Ishikawa (cell line): ENCODE measurements at regions not wholly inside any gene's neighbourhood (a gene's known extent, or its start where the extent isn't known, plus 50 kb on each side); places are given as distances from the start of the nearest gene placed in this dataset.

Experiments
- CEBPB ChIP-seq: IDR thresholded peaks from 2 replicates; pipeline ENCODE4 v1.6.1; 2012
- CREB1 ChIP-seq: IDR thresholded peaks from 2 replicates; pipeline ENCODE4 v1.6.1; 2012; ENCODE audit warnings: low read depth
- EGR1 ChIP-seq: IDR thresholded peaks from 2 replicates; pipeline ENCODE4 v1.6.1; 2012
- EP300 ChIP-seq: IDR thresholded peaks from 2 replicates; pipeline ENCODE4 v1.6.1; 2012; ENCODE audit warnings: borderline replicate concordance
- FOXM1 ChIP-seq: IDR thresholded peaks from 2 replicates; pipeline ENCODE4 v1.6.1; 2012; ENCODE audit warnings: low read depth, borderline replicate concordance
- NFIC ChIP-seq: IDR thresholded peaks from 2 replicates; pipeline ENCODE4 v1.6.1; 2012
- RAD21 ChIP-seq: IDR thresholded peaks from 2 replicates; pipeline ENCODE4 v1.6.1; 2012; ENCODE audit warnings: low read depth
- TAF1 ChIP-seq: IDR thresholded peaks from 2 replicates; pipeline ENCODE4 v1.6.1; 2012; ENCODE audit warnings: low read depth, mild to moderate bottlenecking
- TCF12 ChIP-seq: IDR thresholded peaks from 2 replicates; pipeline ENCODE4 v1.6.1; 2012; ENCODE audit warnings: low read depth
- TEAD4 ChIP-seq: IDR thresholded peaks from 2 replicates; pipeline ENCODE4 v1.6.1; 2012
- YY1 ChIP-seq: IDR thresholded peaks from 2 replicates; pipeline ENCODE4 v1.6.1; 2012; ENCODE audit warnings: low read depth
- ZBTB7A ChIP-seq: IDR thresholded peaks from 2 replicates; pipeline ENCODE4 v1.6.1; 2012; ENCODE audit warnings: low read depth
- TF ChIP-seq, protein P1 (sequence below): IDR thresholded peaks from 2 replicates; pipeline ENCODE4 v1.6.1; 2012; ENCODE audit warnings: low read depth, mild to moderate bottlenecking
- TF ChIP-seq, protein P2 (sequence below): IDR thresholded peaks from 2 replicates; pipeline ENCODE4 v1.6.1; 2012
- TF ChIP-seq, protein P3 (sequence below): IDR thresholded peaks from 2 replicates; pipeline ENCODE4 v1.6.1; 2012

DNA sequence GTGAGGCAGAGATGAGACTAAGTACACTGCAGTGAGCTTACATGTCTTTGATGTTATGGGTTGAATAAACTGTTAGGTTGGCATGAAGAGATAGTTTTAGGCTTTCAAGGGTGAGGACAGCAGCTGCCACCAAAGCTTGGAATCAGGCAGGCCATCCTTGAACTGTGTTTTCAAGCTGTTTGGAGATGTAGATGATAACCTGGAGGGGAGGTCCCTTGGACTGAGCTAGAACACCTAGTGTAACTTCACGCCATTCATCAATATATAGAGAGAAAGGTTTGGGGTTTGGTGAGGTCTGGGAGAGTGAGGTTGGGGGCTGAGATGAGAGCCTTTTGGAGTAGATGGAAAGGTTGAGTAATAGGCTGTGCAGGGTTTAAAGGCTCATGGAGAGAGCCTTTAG, 2447.0 kb downstream of the TP53TG3F start:
- TF ChIP-seq EGR1 (no peak), NFIC (no peak), CEBPB (no peak), EP300 (no peak), TEAD4 (no peak), CREB1 (no peak), TAF1 (no peak), FOXM1 (no peak), RAD21 (no peak)
- TF ChIP-seq, protein P1, sequence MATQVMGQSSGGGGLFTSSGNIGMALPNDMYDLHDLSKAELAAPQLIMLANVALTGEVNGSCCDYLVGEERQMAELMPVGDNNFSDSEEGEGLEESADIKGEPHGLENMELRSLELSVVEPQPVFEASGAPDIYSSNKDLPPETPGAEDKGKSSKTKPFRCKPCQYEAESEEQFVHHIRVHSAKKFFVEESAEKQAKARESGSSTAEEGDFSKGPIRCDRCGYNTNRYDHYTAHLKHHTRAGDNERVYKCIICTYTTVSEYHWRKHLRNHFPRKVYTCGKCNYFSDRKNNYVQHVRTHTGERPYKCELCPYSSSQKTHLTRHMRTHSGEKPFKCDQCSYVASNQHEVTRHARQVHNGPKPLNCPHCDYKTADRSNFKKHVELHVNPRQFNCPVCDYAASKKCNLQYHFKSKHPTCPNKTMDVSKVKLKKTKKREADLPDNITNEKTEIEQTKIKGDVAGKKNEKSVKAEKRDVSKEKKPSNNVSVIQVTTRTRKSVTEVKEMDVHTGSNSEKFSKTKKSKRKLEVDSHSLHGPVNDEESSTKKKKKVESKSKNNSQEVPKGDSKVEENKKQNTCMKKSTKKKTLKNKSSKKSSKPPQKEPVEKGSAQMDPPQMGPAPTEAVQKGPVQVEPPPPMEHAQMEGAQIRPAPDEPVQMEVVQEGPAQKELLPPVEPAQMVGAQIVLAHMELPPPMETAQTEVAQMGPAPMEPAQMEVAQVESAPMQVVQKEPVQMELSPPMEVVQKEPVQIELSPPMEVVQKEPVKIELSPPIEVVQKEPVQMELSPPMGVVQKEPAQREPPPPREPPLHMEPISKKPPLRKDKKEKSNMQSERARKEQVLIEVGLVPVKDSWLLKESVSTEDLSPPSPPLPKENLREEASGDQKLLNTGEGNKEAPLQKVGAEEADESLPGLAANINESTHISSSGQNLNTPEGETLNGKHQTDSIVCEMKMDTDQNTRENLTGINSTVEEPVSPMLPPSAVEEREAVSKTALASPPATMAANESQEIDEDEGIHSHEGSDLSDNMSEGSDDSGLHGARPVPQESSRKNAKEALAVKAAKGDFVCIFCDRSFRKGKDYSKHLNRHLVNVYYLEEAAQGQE, result no peak

DNA sequence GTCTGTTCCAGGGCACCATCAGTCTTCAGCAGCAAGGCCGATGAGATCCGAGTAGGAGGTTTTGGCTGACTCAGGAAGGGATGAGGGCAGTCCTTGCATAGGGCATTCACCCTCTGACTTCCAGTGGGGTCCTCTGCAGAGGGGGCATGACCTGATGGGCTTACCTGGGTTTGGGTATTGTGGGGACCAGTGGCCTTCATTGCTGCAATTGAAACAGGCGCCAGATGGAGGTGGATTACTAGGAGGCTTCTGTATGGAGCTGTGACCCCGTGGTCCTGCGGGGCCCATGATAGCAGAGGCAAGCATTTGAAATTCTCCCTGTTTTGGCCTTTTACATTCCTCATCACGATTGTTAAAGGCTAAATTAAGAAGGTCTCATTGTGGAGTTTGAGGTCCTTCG, 2448.7 kb downstream of the TP53TG3F start:
- TF ChIP-seq EP300 (no peak), ZBTB7A (no peak), NFIC (no peak), EGR1 (no peak), TAF1 (no peak), TEAD4 (no peak), RAD21 (no peak), CREB1 (no peak), CEBPB (no peak), TCF12 (no peak), FOXM1 (no peak), YY1 (no peak)
- TF ChIP-seq, protein P1, result no peak
- TF ChIP-seq, protein P2, sequence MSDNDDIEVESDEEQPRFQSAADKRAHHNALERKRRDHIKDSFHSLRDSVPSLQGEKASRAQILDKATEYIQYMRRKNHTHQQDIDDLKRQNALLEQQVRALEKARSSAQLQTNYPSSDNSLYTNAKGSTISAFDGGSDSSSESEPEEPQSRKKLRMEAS, result no peak
- TF ChIP-seq, protein P3, sequence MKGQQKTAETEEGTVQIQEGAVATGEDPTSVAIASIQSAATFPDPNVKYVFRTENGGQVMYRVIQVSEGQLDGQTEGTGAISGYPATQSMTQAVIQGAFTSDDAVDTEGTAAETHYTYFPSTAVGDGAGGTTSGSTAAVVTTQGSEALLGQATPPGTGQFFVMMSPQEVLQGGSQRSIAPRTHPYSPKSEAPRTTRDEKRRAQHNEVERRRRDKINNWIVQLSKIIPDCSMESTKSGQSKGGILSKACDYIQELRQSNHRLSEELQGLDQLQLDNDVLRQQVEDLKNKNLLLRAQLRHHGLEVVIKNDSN, result no peak

DNA sequence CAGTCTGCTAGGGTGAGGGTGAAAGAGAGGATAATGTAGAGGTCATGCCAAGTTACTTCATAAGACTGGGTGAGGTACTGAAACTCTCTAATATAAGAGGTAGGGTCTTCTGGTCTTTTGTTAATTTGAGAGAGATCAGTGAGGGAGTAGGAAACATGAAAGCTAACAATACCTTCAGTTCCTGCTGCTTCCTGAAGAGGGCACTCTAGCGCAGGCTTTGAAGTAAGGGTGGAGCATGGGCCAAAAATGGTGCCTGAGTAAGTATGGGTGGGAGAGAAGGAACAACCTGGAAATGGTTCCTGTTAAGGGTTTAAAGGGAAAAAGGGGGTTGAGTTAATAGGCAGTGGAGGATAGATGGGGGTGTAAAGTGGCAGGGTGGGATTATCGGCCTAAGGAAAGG, 2449.5 kb downstream of the TP53TG3F start:
- TF ChIP-seq RAD21, result peak; percentile 54
- TF ChIP-seq ZBTB7A, result no peak

DNA sequence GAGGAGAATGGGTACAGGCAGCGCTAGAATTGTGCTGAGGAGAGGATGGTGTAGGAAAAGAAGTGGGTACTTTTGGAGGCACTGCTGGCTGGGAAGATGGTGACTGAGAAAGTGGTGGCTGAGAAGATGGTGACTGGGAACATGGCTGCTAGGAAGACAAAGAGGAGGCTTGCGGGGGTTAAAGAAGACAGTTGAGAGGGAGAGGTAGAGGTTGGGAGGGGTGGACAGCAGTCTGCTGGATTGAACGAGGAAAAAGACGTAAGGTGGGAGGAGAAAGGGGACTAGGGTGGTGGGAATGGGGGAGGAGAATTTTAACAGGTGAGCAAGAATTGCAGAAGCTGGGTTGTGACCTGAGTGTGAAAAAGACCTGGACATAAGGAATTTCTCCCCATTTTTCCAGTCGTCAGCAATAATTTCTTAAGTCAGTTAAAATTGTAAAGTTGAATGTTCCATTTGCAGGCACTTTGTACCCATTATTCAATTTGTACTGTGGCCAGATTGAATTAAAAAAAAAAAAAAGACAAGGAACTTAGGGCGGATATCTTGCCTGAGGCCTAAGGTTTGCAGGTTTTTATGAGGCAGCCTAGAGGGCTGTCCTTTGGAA, 2450.0 kb downstream of the TP53TG3F start:
- TF ChIP-seq EGR1 (no peak), TCF12 (no peak)
- TF ChIP-seq, protein P2, result no peak
- TF ChIP-seq, protein P3, result no peak

DNA sequence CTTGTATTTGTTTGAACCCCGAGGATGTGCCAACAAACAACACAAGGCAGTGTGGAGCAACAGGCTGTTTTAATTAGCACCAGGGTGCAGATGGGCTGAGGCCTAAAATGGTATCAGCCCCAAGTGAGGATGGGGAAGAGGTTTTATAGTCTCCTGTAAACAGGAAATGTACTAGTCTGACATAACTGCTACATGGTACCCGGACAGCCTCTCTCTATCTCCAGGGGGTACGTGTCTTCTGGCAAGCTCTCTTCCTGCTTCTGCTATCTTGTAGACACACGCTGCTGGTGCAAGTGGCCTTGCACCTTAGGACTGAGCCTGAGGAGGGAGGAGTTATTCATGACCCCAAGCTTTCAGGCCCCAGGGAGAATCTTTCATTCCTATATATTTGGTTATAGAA, 2451.0 kb downstream of the TP53TG3F start:
- TF ChIP-seq TEAD4 (no peak), TCF12 (no peak), EGR1 (no peak), NFIC (no peak), RAD21 (no peak), CEBPB (no peak)
- TF ChIP-seq, protein P2, result no peak
- TF ChIP-seq, protein P3, result no peak

DNA sequence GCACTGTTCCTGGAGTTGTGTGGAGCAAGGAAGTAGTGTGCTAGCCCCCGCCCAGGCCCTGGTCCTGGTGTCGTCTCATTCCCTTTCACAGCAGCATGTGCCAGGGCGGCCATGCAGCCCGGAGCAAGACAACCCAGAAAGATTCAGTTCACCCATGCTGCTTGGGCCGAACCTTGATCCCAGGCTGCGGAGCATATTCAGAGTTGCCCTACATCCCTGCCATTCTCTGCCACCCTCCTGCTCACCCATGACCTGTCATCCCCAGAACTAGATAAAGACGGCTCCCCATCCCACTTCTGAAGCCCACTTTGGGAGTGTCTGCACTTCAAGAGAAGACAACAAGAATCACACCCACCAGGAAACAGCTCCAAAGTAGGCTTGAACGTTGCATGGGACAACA, 2452.5 kb downstream of the TP53TG3F start:
- TF ChIP-seq, protein P2, result no peak
- TF ChIP-seq CEBPB (no peak), ZBTB7A (no peak), CREB1 (no peak), FOXM1 (no peak), RAD21 (no peak), YY1 (no peak), TCF12 (no peak)
